Right lobe of liver (tissue), 4 donors: ENCODE measurements at regions not wholly inside any gene's neighbourhood (a gene's known extent, or its start where the extent isn't known, plus 50 kb on each side); places are given as distances from the start of the nearest gene placed in this dataset.

ENCODE experiments used
- POLR2A ChIP-seq: fragments of 450-650 bp; IDR thresholded peaks from one replicate; pipeline ENCODE4 v1.6.1; 2017; ENCODE audit warnings: antibody characterized with exemption, mild to moderate bottlenecking
- TF ChIP-seq, protein P1 (sequence below), 4 donors: fragments of 200-600 bp in 3 of 4; fragments of 450-650 bp in 1 of 4; IDR thresholded peaks; one replicate each; pipeline versions ENCODE4 v1.5.1 to v1.8.0; 2016 to 2022; ENCODE audit warnings: antibody characterized with exemption in 4 of 4, mild to moderate bottlenecking in 2 of 4
- donor health status: DM: no; HTN: no; CAD: no.
- donor health status: DM: no; HTN: no; CAD: no.
- donor health status: DM: no; HTN: yes; CAD: no.

DNA sequence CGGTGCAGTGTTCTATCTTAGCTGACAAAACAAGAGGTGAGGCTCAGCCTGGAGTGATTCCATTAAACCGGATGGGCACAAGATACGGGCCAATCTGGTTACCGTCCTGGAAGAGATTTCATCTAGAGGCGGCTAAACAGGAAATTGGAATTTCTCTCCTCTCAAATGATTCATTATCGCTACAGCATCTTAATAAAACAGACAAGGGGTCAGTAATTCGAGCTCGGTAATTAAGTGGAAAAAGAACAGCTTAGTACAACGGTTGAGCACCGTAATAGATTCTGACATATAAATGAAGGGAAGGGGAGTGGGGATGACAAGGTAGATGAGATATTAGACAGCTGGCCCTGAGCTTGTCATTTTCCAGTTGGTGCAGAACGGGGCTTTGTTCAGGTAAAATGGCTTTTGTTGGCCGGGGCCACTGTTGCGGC lies 137.2 kb downstream of the EDN3 start:
- TF ChIP-seq, protein P1, sequence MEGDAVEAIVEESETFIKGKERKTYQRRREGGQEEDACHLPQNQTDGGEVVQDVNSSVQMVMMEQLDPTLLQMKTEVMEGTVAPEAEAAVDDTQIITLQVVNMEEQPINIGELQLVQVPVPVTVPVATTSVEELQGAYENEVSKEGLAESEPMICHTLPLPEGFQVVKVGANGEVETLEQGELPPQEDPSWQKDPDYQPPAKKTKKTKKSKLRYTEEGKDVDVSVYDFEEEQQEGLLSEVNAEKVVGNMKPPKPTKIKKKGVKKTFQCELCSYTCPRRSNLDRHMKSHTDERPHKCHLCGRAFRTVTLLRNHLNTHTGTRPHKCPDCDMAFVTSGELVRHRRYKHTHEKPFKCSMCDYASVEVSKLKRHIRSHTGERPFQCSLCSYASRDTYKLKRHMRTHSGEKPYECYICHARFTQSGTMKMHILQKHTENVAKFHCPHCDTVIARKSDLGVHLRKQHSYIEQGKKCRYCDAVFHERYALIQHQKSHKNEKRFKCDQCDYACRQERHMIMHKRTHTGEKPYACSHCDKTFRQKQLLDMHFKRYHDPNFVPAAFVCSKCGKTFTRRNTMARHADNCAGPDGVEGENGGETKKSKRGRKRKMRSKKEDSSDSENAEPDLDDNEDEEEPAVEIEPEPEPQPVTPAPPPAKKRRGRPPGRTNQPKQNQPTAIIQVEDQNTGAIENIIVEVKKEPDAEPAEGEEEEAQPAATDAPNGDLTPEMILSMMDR (IDR thresholded peaks at IDR 0.05), result no peak
- no peak for TF ChIP-seq POLR2A
